IMR-90 (cell line): ENCODE measurements at regions not wholly inside any gene's neighbourhood (a gene's known extent, or its start where the extent isn't known, plus 50 kb on each side); places are given as distances from the start of the nearest gene placed in this dataset.

Source experiments
- CEBPB ChIP-seq: IDR thresholded peaks from 2 replicates; pipeline ENCODE4 v1.6.1; 2012; ENCODE audit warnings: low read depth, low read length, improper control_type of control experiment
- CTCF ChIP-seq: conservative IDR thresholded peaks from 2 replicates; pipeline ENCODE4 v1.5.1; 2012; ENCODE audit warnings: mild to moderate bottlenecking, low read depth, low read length, improper control_type of control experiment
- ELK1 ChIP-seq: fragments of 150-350 bp; IDR thresholded peaks from 2 replicates; pipeline ENCODE4 v1.6.1; 2016; ENCODE audit warnings: low read depth, mild to moderate bottlenecking, low read length, moderate library complexity, borderline replicate concordance
- MAFK ChIP-seq: IDR thresholded peaks from 2 replicates; pipeline ENCODE4 v1.6.1; 2012; ENCODE audit warnings: low read depth, low read length, improper control_type of control experiment
- MAZ ChIP-seq: IDR thresholded peaks from 2 replicates; pipeline ENCODE4 v1.6.1; 2012; ENCODE audit warnings: low read depth, mild to moderate bottlenecking, low read length, improper control_type of control experiment, moderate library complexity, borderline replicate concordance
- NFE2L2 ChIP-seq: fragments of 150-350 bp; IDR thresholded peaks from 2 replicates; pipeline ENCODE4 v1.6.1; 2016; ENCODE audit warnings: low read depth, mild to moderate bottlenecking, low read length
- POLR2A ChIP-seq: IDR thresholded peaks from 2 replicates; pipeline ENCODE4 v1.6.1; 2012; ENCODE audit warnings: mild to moderate bottlenecking, low read depth, low read length
- RAD21 ChIP-seq: IDR thresholded peaks from 2 replicates; pipeline ENCODE4 v1.6.1; 2012; ENCODE audit warnings: low read length, improper control_type of control experiment
- RCOR1 ChIP-seq: IDR thresholded peaks from 2 replicates; pipeline ENCODE4 v1.6.1; 2012; ENCODE audit warnings: mild to moderate bottlenecking, low read length, improper control_type of control experiment; ENCODE audit not compliant: insufficient replicate concordance
- RFX5 ChIP-seq: IDR thresholded peaks from 2 replicates; pipeline ENCODE4 v1.8.0; 2012; ENCODE audit warnings: low read depth, mild to moderate bottlenecking, low read length, moderate library complexity
- SMC3 ChIP-seq: fragments of 150-350 bp; IDR thresholded peaks from 2 replicates; pipeline ENCODE4 v1.6.1; 2016; ENCODE audit warnings: low read depth, mild to moderate bottlenecking, antibody characterized with exemption, low read length, moderate library complexity
- USF2 ChIP-seq: fragments of 150-350 bp; IDR thresholded peaks from 2 replicates; pipeline ENCODE4 v1.6.1; 2017; ENCODE audit warnings: mild to moderate bottlenecking, antibody characterized with exemption, low read length, low read depth

GRCh38 chr9:118426772-118427171, 722.6 kb downstream of the TLR4 start:
- TF ChIP-seq CTCF, result no peak
- no peak for TF ChIP-seq MAZ
- no peak for TF ChIP-seq POLR2A
- peak; percentile 63 for TF ChIP-seq MAFK
- TF ChIP-seq CEBPB, result no peak
- no peak for TF ChIP-seq USF2
- TF ChIP-seq SMC3, result no peak
- TF ChIP-seq RAD21, result no peak
- no peak for TF ChIP-seq RFX5
- no peak for TF ChIP-seq RCOR1
- no peak for TF ChIP-seq NFE2L2
- TF ChIP-seq ELK1, result no peak
